K562 (cell line): ENCODE measurements at regions not wholly inside any gene's neighbourhood (a gene's known extent, or its start where the extent isn't known, plus 50 kb on each side); places are given as distances from the start of the nearest gene placed in this dataset.

Experiments
- ATAC-seq: fragments of 200-7000 bp; cut with Tn5 transposase; 3 replicates; pipeline ENCODE4 v1.9.1; 2020; ENCODE audit warnings: moderate library complexity
- BruUV-seq: library from RNA; stranded (reverse); fragments of 400-500 nt; replicated peaks from 2 replicates; lab custom pipeline; 2021; lab: Mats Ljungman, UMichigan
- CTCF ChIA-PET: fragments of 300-600 bp; formaldehyde crosslinking; extraction: SDS; loops from one replicate; lab custom pipeline; 2021; ENCODE audit warnings: low intra/inter-chr PET ratio; lab: Yijun Ruan, JAX
- POLR2A ChIA-PET: fragments of 300-600, 350-650 bp; sonication (Branson Sonifier 250); formaldehyde crosslinking; extraction: SDS; loops from one replicate; lab custom pipeline; 2021; ENCODE audit warnings: antibody characterized with exemption, inconsistent platforms; lab: Yijun Ruan, JAX
- DNase-seq, 4 experiments: peaks; one replicate each; pipeline versions ENCODE4 v3.0.0 to v3.0.0-alpha.2; 2011 to 2018; ENCODE audit warnings: low spot score in 3 of 4, mixed read lengths in 3 of 4; ENCODE audit errors: extremely low read depth in 1 of 4
- FAIRE-seq: peaks from 2 replicates; lab custom pipeline; 2011; peaks lifted over from hg19 to GRCh38; lab: Jason Lieb, UNC
- H2AFZ ChIP-seq: 2 replicates; pipeline ENCODE4 v1.6.0; 2011; ENCODE audit warnings: low read depth, low read length, control low read depth, inconsistent platforms
- H3K27ac ChIP-seq: fragments of 200-600 bp; 3 replicates; pipeline ENCODE4 v1.8.0; 2011; ENCODE audit warnings: low read depth, mild to moderate bottlenecking, control low read depth, inconsistent platforms, low read length, moderate library complexity, mixed read lengths; ENCODE audit errors: extremely low read depth
- H3K27me3 ChIP-seq, 2 experiments: fragments of 300-600 bp in 1 of 2; 2 replicates in 1 of 2; 3 replicates in 1 of 2; pipeline versions ENCODE4 v1.6.0 to v1.8.0; 2011; ENCODE audit warnings: inconsistent platforms in 2 of 2, low read length in 2 of 2, mild to moderate bottlenecking in 1 of 2, mixed read lengths in 1 of 2, moderate library complexity in 1 of 2; ENCODE audit not compliant: control insufficient read depth in 2 of 2, insufficient read depth in 2 of 2
- H3K36me3 ChIP-seq: fragments of 300-600 bp; 3 replicates; pipeline ENCODE4 v1.8.0; 2011; ENCODE audit warnings: mild to moderate bottlenecking, low read length, inconsistent platforms; ENCODE audit not compliant: control insufficient read depth, insufficient read depth
- H3K4me1 ChIP-seq, 2 experiments: fragments of 200-600 bp in 1 of 2; replicated peaks in 1 of 2; 2 replicates in 1 of 2; 3 replicates in 1 of 2; pipeline versions ENCODE4 v1.5.1 to v1.8.0; 2011; ENCODE audit warnings: inconsistent platforms in 2 of 2, low read length in 2 of 2, mild to moderate bottlenecking in 1 of 2, mixed read lengths in 1 of 2, moderate library complexity in 1 of 2; ENCODE audit not compliant: control insufficient read depth in 2 of 2, insufficient read depth in 2 of 2
- H3K4me2 ChIP-seq: 2 replicates; pipeline ENCODE4 v1.6.1; 2011; ENCODE audit warnings: low read length, control low read depth, inconsistent platforms, mixed read lengths; ENCODE audit not compliant: insufficient read depth
- H3K4me3 ChIP-seq: fragments of 200-600 bp; sonication (generic), shearing (Covaris generic); 2 replicates; pipeline ENCODE4 v1.5.1; 2016; ENCODE audit warnings: control low read depth, inconsistent platforms
- H3K79me2 ChIP-seq: fragments of 200-600 bp; 3 replicates; pipeline ENCODE4 v1.8.0; 2011; ENCODE audit warnings: low read length, inconsistent platforms; ENCODE audit not compliant: control insufficient read depth, insufficient read depth
- H3K9ac ChIP-seq, 2 experiments: 2 replicates each; pipeline versions ENCODE4 v1.6.0 to v1.6.1; 2011; ENCODE audit warnings: low read depth in 2 of 2, low read length in 2 of 2, control low read depth in 1 of 2, inconsistent platforms in 1 of 2, mild to moderate bottlenecking in 1 of 2, mixed read lengths in 1 of 2; ENCODE audit not compliant: insufficient read depth in 1 of 2
- H3K9me1 ChIP-seq: one replicate; pipeline ENCODE4 v1.6.0; 2011; ENCODE audit warnings: inconsistent platforms, mild to moderate bottlenecking, low read length, moderate library complexity; ENCODE audit not compliant: control insufficient read depth, insufficient read depth
- H3K9me3 ChIP-seq: replicated peaks from 2 replicates; pipeline ENCODE4 v1.5.1; 2011; ENCODE audit warnings: low read depth, low read length, inconsistent platforms; ENCODE audit not compliant: control insufficient read depth, insufficient read depth
- H4K20me1 ChIP-seq: replicated peaks from 2 replicates; pipeline ENCODE4 v1.6.1; 2011; ENCODE audit warnings: low read length, inconsistent platforms, mixed read lengths; ENCODE audit not compliant: control insufficient read depth, insufficient read depth
- ASH1L ChIP-seq: fragments of 450-650 bp; IDR thresholded peaks from 2 replicates; pipeline ENCODE4 v1.6.1; 2018; ENCODE audit warnings: borderline replicate concordance, mild to moderate bottlenecking, low read depth; ENCODE audit not compliant: partially characterized antibody
- ATF6 ChIP-seq: sonication (generic); formaldehyde crosslinking; IDR thresholded peaks from 2 replicates; pipeline ENCODE4 v1.4.0; 2020; ENCODE audit warnings: mild to moderate bottlenecking, missing genetic modification reagents
- C11orf30 ChIP-seq: fragments of 450-650 bp; IDR thresholded peaks from 2 replicates; pipeline ENCODE4 v1.6.1; 2016; ENCODE audit warnings: low read depth, mild to moderate bottlenecking
- CCAR2 ChIP-seq: fragments of 200-400 bp; formaldehyde crosslinking; IDR thresholded peaks from 2 replicates; pipeline ENCODE4 v1.6.1; 2017; ENCODE audit warnings: mild to moderate bottlenecking, low read depth, low read length
- DIDO1 ChIP-seq: fragments of 450-650 bp; IDR thresholded peaks from 2 replicates; pipeline ENCODE4 v1.6.1; 2016; ENCODE audit warnings: low read depth, missing biosample characterization, missing genetic modification characterization
- DNMT1 ChIP-seq: fragments of 450-650 bp; IDR thresholded peaks from 2 replicates; pipeline ENCODE4 v1.6.1; 2016; ENCODE audit warnings: antibody characterized with exemption, mild to moderate bottlenecking
- MEIS2 ChIP-seq: fragments of 450-650 bp; IDR thresholded peaks from 2 replicates; pipeline ENCODE4 v1.6.1; 2014; ENCODE audit warnings: mild to moderate bottlenecking; ENCODE audit not compliant: partially characterized antibody
- NFE2L1 ChIP-seq: fragments of 450-650 bp; IDR thresholded peaks from 2 replicates; pipeline ENCODE4 v1.6.1; 2016; ENCODE audit warnings: missing genetic modification characterization, low read depth, mild to moderate bottlenecking, missing compliant biosample characterization, moderate library complexity, borderline replicate concordance
- NR0B1 ChIP-seq: fragments of 450-650 bp; IDR thresholded peaks from one replicate; pipeline ENCODE4 v1.6.1; 2018; ENCODE audit warnings: mild to moderate bottlenecking, moderate library complexity; ENCODE audit not compliant: partially characterized antibody
- SIN3A ChIP-seq, 2 experiments: fragments of 150-350 bp in 1 of 2; IDR thresholded peaks; 2 replicates each; pipeline ENCODE4 v1.6.1; 2011 to 2016; ENCODE audit warnings: borderline replicate concordance in 2 of 2, low read depth in 2 of 2, low read length in 2 of 2, mild to moderate bottlenecking in 2 of 2, moderate library complexity in 2 of 2; ENCODE audit not compliant: control insufficient read depth in 1 of 2
- SIRT6 ChIP-seq: IDR thresholded peaks from one replicate; pipeline ENCODE4 v1.6.1; 2012; ENCODE audit warnings: low read depth, mild to moderate bottlenecking, control low read depth, inconsistent platforms, low read length, moderate library complexity
- SMC3 ChIP-seq: conservative IDR thresholded peaks from 2 replicates; pipeline ENCODE4 v1.6.1; 2011; ENCODE audit warnings: low read depth, low read length, improper control_type of control experiment; ENCODE audit not compliant: insufficient read depth
- USF2 ChIP-seq: sonication (generic); formaldehyde crosslinking; IDR thresholded peaks from 2 replicates; pipeline ENCODE4 v1.5.0; 2020; ENCODE audit warnings: missing genetic modification reagents
- ZBTB7A ChIP-seq: IDR thresholded peaks from 2 replicates; pipeline ENCODE4 v1.6.1; 2011; ENCODE audit warnings: low read depth, mild to moderate bottlenecking, low read length, moderate library complexity, borderline replicate concordance; ENCODE audit not compliant: control insufficient read depth
- ZC3H11A ChIP-seq: IDR thresholded peaks from 2 replicates; pipeline ENCODE4 v1.6.1; 2012; ENCODE audit warnings: low read depth, low read length, improper control_type of control experiment
- ZNF445 ChIP-seq: fragments of 250-450 bp; sonication (Bioruptor Pico); IDR thresholded peaks from 2 replicates; pipeline ENCODE4 v1.4.0; 2020; ENCODE audit warnings: low read depth, mild to moderate bottlenecking, moderate library complexity
- ZNF668 ChIP-seq: fragments of 250-450 bp; sonication (Bioruptor Pico); IDR thresholded peaks from 2 replicates; pipeline ENCODE4 v1.8.0; 2022; ENCODE audit warnings: mild to moderate bottlenecking, inconsistent platforms
- WGBS: fragments of 100-300 bp; shearing (Covaris generic); methylation state at CpG from one replicate; pipeline ENCODE4 v1.1.6; 2016; ENCODE audit warnings: low coverage, mixed read lengths; ENCODE audit not compliant: insufficient coverage; ENCODE audit errors: missing lambda C conversion rate; 5-methylcytosine and 5-hydroxymethylcytosine counted together
- in situ Hi-C: fragments of 300-500 bp; cut with MboI; formaldehyde crosslinking; loops from 4 replicates; pipeline ENCODE4 v1.15.0; 2018; ENCODE audit warnings: inconsistent platforms, mixed read lengths
- intact Hi-C: fragments of 100-400 bp; cut with micrococcal nuclease; formaldehyde crosslinking; loops from 2 replicates; pipeline ENCODE4 v1.14.2; 2022

GRCh38 chr13:50527612-50528509 lies 315.6 kb downstream of the DLEU7 start:
- ATAC-seq (peak; percentile 70; the same call in 2 of the 3 replicates), FAIRE-seq (peak; percentile 23), DNase-seq (peak in 1 of 4 experiments; percentile 29)
- Histone ChIP-seq H4K20me1 (no peaks in the 10 kb centered on the region), H3K9me3 (no peaks in the 10 kb centered on the region), H3K79me2 (no peaks in the 10 kb centered on the region), H3K9ac (no peak overlapping the region), H3K4me3 (no peak overlapping the region), H3K9me1 (no peaks in the 10 kb centered on the region), H3K36me3 (no peaks in the 10 kb centered on the region), H3K27me3 (no peaks in the 10 kb centered on the region), H3K4me1 (peaks cover 4 to 7% of the 10 kb centered on the region in 2 experiments; a peak in 4 of 5 replicates), H2AFZ (no peak overlapping the region), H3K4me2 (no peak overlapping the region), H3K27ac (no peak overlapping the region)
- POLR2A ChIA-PET: interaction anchor here (0.7 kb wide), 1 partner anchor 777 kb away, joined by 3 read pairs; no protein-coding TSS in a partner anchor
- in situ Hi-C loops (no loop called here), intact Hi-C loops (loop anchor here (10.0 kb wide), 1 partner anchor 553 kb away; no protein-coding TSS in a partner anchor)
- no TSS peak for BruUV-seq
- 40% methylated on average over 7 of the region's 9 CpGs for WGBS
- CTCF ChIA-PET: no interaction called here
- TF ChIP-seq C11orf30 (peak; percentile 82), NR0B1 (no peak), USF2 (CRISPR knock-in tag) (no peak), NFE2L1 (peak; percentile 34; the same call in 1 of the 2 replicates), ASH1L (no peak), CCAR2 (no peak), ATF6 (CRISPR knock-in tag) (no peak), SIRT6 (no peak), ZNF445 (CRISPR knock-in tag) (no peak), SMC3 (no peak), MEIS2 (peak; percentile 38), ZC3H11A (no peak), ZBTB7A (no peak), DNMT1 (no peak), SIN3A (IDR thresholded peaks at IDR 0.05; ENCODE audit: borderline replicate concordance in 2 of 2, control insufficient read depth in 1 of 2, low read depth in 2 of 2, low read length in 2 of 2) (no peak), ZNF668 (no peak), DIDO1 (tag) (no peak)
